GM21528 (cell line): ENCODE measurements at regions not wholly inside any gene's neighbourhood (a gene's known extent, or its start where the extent isn't known, plus 50 kb on each side); places are given as distances from the start of the nearest gene placed in this dataset.

Experiments
- ATAC-seq: cut with Tn5 transposase; IDR thresholded peaks from one replicate; pipeline ENCODE4 v1.9.1; 2021; ENCODE audit warnings: mild to moderate bottlenecking, moderate library complexity; ENCODE audit not compliant: unreplicated experiment, low FRiP score

DNA sequence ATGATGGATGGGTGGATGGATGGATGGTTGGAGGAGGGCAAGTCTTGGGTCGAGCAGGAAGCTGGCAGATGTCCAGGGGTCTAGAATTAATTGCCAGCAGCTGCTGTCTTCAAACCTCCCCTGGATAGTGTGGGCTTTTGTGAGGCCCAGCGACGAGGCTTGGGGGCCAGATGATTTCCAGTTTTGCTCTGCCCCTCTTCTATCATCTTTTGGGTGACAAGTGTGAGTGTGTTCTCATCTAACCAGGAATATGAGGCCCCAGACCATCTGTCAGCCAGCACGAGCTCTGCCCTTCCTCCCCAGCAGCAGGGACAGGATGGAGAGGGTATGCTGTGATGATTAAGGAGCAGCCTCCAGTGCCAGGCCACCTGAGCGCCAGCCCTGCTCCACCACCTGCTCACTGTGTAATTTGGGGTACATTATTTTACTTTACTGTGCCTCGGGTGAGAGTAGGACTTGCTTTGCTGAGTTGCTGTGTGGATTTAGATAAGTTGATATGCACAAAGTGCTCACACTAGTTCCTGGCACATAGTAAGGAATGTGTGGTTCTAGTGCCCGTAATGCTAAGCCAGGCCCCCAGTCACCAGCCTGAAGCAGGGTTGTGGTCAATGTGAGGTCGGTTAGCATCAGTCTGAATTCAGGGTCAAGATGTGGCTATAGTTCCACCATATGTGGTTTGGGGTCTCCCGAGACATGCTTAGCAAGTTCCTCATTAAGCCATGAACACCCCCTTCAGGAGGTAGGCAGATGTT lies 251.1 kb downstream of the CYP26B1 start:
- ATAC-seq = no peak

DNA sequence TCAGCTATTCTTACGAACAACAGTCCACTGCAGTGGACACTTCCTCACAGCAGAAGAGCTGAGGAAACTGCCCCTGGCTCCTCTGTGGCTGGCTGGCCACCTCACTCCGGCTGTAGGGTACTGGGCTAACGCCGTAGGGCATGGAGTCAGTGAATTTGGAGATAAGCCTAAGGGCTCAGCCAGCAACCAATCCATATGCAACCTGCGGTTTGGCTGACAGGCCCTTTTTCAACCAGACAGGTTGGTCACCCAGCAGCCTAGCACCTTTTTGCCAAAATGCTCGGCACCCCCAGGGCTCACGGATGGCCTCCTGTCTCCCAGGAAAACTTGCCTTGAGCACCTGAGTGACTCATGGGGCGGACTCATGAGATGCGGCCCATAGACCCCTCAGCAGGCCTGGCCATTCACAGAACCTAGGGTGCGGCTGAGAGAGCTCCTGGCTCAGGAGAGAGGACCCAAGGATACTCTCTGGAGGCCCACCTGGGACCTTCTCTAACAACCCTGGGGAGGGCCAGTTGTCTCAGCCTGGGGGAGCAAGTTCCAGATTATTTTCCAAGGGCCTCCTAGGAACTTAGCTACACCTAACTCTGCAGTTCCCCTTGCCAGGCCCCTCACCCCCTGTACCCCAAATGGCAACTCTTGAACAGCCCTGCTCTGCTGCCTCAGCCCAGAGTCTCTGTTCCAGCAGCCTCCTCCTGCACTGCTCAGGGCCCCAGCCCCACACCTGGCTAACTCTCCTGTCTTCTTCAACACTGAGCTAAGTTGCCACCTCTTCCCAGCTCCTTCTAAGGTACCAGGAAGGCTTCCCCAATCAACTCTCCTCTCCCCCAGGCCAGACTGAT lies 252.1 kb downstream of the CYP26B1 start:
- ATAC-seq = no peak

DNA sequence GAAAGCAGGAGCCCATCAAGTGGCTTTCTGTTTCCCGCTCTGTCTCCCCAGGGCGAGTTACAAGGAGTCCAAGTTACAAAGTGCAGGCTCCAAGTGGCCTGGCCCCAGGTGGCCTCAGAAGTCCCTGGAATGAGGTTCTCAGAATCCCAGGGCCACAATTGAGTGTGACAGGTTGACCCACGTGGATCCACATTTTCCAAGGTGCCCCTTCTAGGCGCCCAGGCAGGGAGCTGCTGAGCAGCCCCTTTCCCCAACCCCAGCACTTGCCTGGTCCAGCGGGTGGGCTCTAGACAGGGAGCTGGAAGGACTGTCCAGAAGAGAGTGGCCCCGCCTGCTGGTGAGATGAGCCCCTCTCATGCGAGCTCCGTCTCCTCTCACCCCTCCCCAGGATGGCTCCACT lies 253.4 kb downstream of the CYP26B1 start:
- no peak for ATAC-seq

DNA sequence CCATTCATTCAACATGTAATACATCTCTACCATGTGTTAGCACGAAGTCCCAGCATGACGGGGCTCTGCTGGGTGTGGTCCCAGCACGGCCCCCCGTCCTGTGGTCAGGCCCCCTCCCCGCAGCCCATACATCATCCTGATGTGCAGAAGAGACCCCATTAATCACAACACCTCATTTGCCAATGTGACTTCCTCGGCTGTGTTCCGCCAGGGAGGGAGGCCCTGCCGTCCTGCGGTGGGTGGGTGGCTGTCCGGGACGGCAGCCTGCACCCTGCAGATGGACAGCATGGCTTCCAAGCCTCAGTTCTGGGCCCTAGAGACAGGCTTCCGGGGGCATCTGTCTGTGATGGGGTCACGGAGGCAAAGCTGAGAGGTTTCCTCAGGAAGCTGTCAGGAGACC lies 254.0 kb downstream of the CYP26B1 start:
- ATAC-seq = no peak

DNA sequence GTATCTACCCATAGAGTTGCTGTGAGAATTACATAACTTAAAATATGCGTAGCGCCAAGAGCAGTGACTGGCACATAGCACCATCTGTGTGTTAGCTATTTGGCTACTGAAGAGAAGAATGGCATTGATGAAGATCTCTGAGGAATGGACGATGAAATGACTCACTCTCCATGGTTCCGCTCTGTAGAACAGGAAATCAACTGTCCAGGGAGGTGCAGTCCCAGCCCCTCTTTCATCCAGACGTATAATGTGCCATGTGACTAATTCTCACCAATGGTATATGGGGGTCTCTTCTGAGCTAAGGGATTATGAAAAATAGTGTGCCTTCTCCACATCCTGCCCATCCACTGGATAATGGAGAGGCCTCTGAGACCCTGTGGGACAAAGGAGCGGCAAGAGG lies 254.8 kb downstream of the CYP26B1 start:
- ATAC-seq = no peak

DNA sequence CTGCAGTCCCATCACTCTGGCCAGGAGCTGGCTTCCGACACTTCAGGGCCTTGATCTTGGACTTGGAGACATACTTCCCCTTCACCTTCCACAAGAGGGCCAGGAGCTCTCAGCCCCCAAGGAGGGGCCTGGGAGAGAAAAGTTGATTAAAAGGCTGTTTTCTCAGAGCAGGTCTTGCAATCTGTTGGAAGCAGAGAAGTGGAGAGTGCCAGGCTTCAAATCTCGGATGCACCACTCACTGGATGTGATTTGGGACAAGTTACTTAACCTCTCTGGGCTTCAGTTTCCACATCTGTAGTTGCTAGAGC lies 255.3 kb downstream of the CYP26B1 start:
- no peak for ATAC-seq

DNA sequence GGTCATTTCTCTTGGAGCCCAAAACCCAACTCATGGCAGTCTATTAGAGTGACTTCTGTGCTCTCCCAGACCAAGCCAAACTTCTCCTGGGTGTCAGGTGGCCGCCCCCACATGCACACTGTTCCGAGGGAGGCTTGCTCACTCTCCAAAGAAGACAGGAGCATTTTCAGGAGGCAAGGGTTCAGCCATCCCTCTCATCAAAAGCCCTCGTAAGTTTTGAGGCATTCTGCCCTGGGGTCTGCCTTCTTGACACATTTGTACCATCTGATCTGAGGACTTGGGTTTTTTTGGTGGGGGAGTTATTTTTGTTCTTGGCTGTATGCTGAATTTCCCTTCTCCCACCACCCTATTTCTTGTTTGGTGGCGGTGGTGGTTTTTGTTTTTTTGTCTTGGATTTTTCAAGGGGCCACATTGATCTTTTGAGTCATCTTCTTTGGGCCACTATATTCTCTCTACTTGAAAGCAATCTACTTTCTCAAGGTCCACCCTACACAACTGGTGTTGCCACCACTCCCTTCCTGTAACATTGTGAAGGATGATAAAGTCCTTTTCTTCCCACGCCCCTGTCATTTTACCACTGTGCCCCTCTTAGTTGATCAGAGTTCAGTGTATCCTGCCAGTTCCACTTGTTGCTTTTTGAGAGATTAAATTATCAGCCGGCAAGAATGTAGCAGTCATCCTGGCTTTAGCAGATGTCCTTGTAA lies 255.8 kb downstream of the CYP26B1 start:
- ATAC-seq = no peak

DNA sequence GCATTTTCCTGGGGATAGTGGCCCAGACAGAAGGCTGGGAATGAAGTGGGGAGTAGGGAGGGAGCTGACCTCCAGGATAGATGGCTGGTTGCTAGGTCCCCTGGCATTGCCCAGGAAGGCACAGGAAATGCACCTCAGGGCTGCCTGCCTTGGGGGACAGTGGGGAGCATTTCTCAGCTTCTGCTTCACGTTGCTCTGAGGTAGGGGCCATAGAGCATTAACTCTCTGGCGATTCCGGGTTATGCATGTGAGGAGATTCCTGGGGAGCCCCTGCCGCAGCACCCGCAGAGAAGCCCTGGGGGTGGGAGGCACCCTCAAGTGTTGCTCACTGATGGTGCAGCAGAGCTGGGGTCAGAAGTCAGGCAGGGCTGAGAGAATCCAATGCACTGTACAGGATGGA lies 256.5 kb downstream of the CYP26B1 start:
- no peak for ATAC-seq

DNA sequence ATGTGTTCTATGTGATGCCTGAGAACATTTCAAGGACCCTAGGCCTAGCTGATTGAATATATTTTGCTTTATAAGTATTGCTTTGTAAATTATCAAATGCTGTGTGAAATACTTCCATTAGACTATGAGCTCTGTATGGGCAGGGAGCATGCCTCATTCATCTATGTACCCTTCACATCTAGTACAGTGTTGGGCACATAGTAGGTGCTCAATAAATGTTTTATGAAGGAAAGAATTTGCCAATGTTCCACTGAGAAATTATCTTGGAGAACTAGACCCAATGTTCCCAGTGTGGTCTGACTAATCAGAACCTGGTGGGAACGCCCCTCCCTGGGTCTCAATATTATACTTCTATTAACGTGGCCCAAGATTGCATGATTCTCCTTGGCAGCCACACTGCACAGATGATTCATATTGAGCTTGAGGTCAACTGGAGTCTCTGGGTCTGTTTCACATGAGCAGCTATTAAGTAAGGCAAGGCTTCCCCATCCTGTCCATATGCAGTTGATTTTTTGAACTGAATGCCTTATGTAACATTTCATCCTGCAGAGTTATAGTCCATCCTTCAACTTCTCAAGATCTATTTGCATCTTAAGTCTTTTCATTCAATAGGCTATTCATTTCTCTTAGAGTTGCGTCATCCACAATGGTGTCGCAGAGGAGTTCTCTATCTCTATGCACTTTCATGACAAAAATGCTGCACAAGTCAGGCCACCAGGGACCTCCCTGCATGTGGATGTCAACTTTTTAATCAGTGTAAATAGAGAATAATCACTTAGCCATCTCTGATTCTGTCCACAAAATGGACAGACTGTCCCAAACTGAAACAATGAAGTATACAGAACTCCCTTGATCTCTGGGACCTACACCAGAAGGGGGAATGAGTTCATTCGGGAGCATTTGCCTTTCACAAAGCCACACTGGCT lies 257.6 kb downstream of the CYP26B1 start:
- ATAC-seq = no peak

DNA sequence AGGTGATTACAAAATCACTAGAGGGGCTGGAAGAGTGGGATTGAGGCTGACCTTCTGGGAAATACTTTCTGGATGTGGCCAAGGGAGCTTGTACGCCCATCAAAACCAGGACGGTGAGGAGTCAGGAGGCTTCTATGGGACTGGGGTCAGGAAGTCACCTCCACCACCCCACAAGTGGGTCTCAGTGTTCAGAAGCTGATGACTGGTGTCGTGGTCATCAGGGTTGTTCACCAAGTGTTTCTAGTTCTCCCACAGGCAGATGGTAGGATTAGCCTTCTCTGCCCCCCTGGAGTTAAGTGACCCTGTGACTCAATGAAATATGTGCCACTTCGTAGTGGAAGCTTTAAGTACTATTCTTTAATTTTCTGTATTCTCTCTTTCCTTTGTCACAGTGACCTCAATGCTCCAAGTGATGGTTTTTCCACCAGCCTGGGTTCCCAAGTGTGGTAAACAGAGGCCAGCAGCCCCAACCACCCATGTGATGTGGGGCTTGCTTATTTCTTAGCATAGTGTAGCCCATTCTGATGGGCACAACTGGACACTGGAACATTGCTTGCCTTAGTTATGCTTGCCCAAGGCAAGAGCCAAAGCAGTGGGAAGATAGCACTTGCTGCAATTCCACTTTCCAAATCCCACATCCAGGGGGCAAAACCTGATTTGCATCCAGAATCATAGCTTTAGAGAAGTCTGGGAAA lies 258.8 kb downstream of the CYP26B1 start:
- no peak for ATAC-seq

DNA sequence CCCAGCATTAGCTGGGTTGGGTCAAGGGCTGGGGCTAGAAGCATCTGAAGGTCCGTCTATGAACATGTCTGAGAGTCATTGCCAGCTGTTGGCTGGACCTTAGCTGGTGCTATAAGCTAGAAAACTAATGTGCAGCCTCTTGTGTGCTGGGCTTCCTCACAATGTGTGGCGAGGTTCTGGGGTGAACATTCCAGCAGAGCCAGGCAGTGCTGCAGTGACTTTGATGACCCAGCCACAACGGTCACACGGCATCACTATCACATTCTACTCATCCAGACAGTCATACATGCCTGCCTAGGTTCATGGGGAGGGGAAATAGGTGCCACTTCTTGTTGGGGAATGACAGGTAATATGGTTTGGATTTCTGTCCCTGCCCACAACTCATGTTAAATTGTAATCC lies 260.5 kb downstream of the CYP26B1 start:
- no peak for ATAC-seq

DNA sequence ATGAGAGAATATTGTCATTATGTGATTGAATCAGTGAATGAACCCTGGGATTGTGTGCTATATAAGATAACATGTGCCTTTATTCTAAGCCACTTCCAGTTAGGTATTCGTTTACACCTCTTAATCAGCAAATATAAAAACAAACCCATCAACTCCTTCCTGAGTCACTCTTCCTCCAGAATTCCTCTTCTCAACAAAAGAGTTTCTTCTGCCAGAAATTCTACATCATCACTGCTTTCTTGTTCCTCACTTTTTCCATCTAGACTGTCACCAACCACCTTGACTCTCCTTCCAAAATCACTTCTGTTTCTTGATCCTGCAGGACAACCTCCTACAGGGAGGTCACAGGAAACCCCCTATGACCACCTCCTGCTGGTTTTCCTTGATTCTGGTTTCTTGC lies 261.4 kb downstream of the CYP26B1 start:
- no peak for ATAC-seq

DNA sequence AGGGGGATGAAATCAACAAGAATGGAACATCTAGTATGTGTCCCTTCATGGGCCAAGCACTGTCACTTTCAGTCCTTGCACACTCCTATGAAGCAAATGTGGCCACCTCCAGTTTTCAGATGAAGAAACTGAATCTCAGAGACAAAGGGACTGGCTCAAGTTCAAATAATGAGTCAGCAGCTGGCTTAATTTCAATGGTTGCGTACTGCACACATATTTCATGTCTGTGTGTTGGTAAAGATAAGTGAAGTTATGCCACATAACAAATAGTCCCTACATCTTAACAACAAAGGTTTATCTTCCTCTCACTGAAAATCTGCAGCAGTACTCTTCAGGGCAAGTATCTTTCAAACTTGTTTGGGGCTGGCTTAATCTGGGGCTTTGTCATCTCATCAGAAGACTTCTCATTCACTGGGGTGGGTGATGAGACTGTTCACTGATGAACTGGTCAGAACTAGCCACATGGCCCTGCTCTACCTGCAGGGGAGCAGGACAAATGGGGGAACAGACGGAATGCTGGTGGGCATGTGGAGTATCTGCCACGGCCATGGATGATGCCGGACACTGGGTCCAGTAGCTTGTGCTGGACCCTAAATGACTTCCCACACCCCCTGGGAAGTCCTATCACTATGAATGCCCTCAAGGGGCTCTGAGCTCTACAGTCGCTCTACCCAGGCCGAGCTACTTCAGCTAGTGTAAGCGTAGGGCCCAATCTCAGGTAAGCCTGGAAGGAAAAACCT lies 263.2 kb downstream of the CYP26B1 start:
- no peak for ATAC-seq

DNA sequence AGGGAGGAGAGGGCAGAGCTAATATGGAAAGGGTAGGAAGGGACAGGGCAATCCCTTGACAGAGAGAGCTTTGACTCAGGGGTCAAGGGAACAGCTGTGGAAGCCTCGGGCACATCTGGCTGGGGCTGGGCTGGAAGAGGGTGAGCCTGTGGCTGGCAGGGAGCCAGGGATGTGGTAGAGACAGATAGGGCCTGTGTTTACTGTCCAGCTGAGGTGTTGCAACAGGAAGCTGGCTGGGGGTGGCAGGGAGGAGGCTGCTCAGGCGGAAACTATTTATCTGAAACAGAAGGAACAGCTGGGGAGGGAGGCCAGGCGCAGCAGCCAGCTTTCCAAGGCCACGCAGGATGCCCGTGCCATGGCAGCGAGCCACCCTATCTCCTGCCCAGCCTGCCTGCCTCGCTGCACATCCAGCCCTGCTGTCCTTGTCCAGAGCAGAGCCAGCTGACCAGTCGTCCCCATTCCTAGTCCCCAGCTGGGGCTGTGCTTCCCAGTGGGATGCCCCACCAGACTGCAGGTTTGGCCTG lies 264.7 kb downstream of the CYP26B1 start:
- ATAC-seq = no peak

DNA sequence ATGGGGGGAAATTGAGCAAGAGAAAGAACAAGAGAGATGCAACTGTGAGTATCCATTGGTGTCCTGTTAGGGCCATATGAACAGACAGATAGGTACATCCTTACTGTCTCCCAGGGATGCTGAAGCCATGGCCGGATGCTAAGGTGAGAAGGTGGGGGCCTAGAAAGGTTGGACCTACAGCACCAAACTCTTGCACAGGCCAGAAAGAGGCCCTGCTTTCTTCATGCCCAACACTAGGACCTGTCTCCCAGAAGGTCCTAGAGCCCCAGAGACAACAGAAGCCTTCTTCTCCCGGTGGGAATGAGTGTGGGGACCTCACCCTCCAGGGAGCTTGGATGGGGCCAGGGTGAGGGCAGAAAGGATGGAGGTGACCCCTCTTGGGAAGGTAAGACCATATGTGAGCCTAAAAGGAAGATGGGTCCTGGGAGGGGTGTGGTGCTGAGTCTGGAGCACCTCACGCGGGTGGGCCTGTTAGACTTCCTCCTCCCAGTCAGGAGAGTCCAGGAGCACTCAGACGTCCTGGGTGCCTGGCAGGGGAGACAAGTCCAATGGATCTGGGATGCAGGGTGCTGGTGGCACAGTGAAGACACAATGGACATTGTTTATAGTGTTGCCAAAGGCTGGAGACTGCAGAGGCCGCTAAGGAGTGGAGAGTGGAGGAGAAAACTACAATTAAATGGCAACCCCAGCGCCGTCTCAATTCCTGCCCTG lies 265.3 kb downstream of the CYP26B1 start:
- ATAC-seq = no peak

DNA sequence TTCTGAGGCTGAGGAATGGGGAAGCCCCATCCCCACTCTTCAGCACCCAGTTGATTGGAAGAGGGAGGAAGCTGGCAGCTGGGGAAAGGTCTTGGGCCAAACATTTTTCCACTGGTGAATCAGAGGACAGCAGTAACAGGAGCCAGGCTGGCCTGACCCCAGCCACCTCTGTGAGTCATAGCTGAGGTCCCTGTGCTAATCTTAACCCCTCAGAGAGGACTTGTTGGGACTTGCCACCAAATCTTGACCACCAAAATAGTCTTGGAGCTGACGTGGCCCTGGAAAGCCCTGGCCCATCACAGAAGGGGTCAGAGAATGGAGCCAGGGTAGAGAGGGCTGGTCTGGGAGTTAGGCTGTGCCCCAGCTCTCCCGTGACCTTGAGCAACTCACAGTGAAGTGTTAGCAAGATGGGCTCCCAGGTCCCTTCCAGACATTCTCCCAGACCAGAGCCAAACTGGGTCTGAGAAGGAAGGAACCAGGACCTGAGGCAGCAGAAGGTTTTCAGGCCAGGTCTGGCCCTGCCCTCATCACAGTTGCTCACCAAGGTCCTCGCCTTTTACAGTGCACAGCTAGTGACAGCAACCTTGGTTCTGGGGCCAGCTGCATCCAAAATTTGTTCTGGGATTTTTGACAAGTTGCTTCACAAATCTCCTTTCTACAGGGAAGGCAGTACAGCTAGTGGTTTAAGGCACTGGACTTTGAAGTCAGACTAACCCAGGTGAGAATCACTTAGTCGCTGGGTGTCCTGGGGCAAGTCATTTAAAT lies 266.6 kb downstream of the CYP26B1 start:
- no peak for ATAC-seq

DNA sequence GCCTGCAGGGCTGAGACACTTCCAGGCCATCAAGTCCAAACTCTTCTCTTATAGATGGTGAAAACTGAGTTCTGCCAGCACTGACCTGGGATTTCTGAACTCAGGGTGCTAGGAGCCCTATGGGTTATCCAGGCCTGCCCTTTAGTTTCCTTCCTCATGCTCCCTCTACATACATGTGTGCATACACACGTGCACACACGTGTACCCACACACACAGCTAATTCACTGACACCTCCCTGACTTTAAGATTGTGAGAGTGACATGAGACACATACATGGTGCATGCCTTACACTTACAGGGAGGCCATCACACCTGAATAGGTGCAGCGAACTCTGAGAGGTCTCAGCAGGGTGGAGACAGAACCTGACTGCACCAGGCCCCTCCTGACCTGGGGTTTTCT lies 267.4 kb downstream of the CYP26B1 start:
- no peak for ATAC-seq
